NCI-H748 (cell line): ENCODE measurements at regions not wholly inside any gene's neighbourhood (a gene's known extent, or its start where the extent isn't known, plus 50 kb on each side); places are given as distances from the start of the nearest gene placed in this dataset.
A peak's percentile ranks its signal among the peaks of the same experiment; 100 is the strongest.

Source experiments
- DNase-seq: peaks from one replicate; lab custom pipeline; 2025; ENCODE audit not compliant: unreplicated experiment; lab: John Stamatoyannopoulos, UW

GRCh38 chr5:91706785-91707520 lies 323.8 kb upstream of the ARRDC3 start:
- no peak for DNase-seq

GRCh38 chr5:91703128-91703527 lies 320.0 kb upstream of the ARRDC3 start:
- DNase-seq, result no peak

GRCh38 chr5:91699429-91699828 lies 316.3 kb upstream of the ARRDC3 start:
- DNase-seq, result no peak

GRCh38 chr5:91691592-91691991 lies 308.5 kb upstream of the ARRDC3 start:
- no peak for DNase-seq

- DNase-seq, result no peak
These were observed 307.8 kb upstream of the ARRDC3 start for GRCh38 chr5:91690921-91691320.

- DNase-seq, result no peak
These were observed 304.3 kb upstream of the ARRDC3 start for GRCh38 chr5:91687430-91687829.

GRCh38 chr5:91684625-91685024 lies 301.5 kb upstream of the ARRDC3 start:
- peak; percentile 10 for DNase-seq

- DNase-seq, result peak; percentile 4
These were observed 287.4 kb upstream of the ARRDC3 start for GRCh38 chr5:91670563-91670962.

GRCh38 chr5:91670122-91670521 lies 287.0 kb upstream of the ARRDC3 start:
- DNase-seq, result peak; percentile 14

GRCh38 chr5:91668261-91668660 lies 285.1 kb upstream of the ARRDC3 start:
- no peak for DNase-seq

- no peak for DNase-seq
These were observed 269.6 kb upstream of the ARRDC3 start for GRCh38 chr5:91652678-91653077.

- DNase-seq, result no peak
These were observed 268.6 kb upstream of the ARRDC3 start for GRCh38 chr5:91651704-91652103.

- no peak for DNase-seq
These were observed 262.2 kb upstream of the ARRDC3 start for GRCh38 chr5:91645347-91645746.

- DNase-seq, result no peak
These were observed 260.7 kb upstream of the ARRDC3 start for GRCh38 chr5:91643797-91644196.

- DNase-seq, result peak; percentile 9
These were observed 259.5 kb upstream of the ARRDC3 start for GRCh38 chr5:91642581-91642980.

- DNase-seq, result peak; percentile 61
These were observed 258.7 kb upstream of the ARRDC3 start for GRCh38 chr5:91641730-91642350.

GRCh38 chr5:91639744-91640143 lies 256.6 kb upstream of the ARRDC3 start:
- DNase-seq, result no peak

GRCh38 chr5:91638010-91638409 lies 254.9 kb upstream of the ARRDC3 start:
- no peak for DNase-seq

GRCh38 chr5:91635950-91636734 lies 253.0 kb upstream of the ARRDC3 start:
- peak; percentile 24 for DNase-seq

GRCh38 chr5:91632871-91633270 lies 249.8 kb upstream of the ARRDC3 start:
- DNase-seq, result peak; percentile 92

GRCh38 chr5:91611746-91612145 lies 228.6 kb upstream of the ARRDC3 start:
- no peak for DNase-seq

- DNase-seq, result peak; percentile 16
These were observed 224.6 kb upstream of the ARRDC3 start for GRCh38 chr5:91607675-91608074.
